ENCODE measurements at regions not wholly inside any gene's neighbourhood (a gene's known extent, or its start where the extent isn't known, plus 50 kb on each side); places are given as distances from the start of the nearest gene placed in this dataset.

GRCh38 chr20:48217190-48217589 is 431.9 kb upstream of the SULF2 start:
- TF ChIP-seq CTCF (conservative IDR thresholded peaks at IDR 0.05 in 1 of 2, IDR thresholded peaks at IDR 0.05 in 1 of 2; ENCODE audit: extremely low read depth in 1 of 2, insufficient read depth in 1 of 2, low read depth in 1 of 2, low read length in 2 of 2) (no peak), EZH2 (IDR thresholded peaks at IDR 0.05; ENCODE audit: borderline replicate concordance, low read length) (no peak)

All from mammary epithelial cell (primary cell).